H1 (cell line): ENCODE measurements at regions not wholly inside any gene's neighbourhood (a gene's known extent, or its start where the extent isn't known, plus 50 kb on each side); places are given as distances from the start of the nearest gene placed in this dataset.

Experiments used
- CTCF ChIA-PET: fragments of 300-600 bp; sonication (Branson Sonifier 250); formaldehyde crosslinking; loops from one replicate; lab custom pipeline; 2021; ENCODE audit not compliant: partially characterized antibody; lab: Charles Lee
- POLR2A ChIA-PET: fragments of 300-600 bp; sonication (Branson Sonifier 250); formaldehyde crosslinking; loops from one replicate; lab custom pipeline; 2021; ENCODE audit warnings: inconsistent platforms; ENCODE audit not compliant: partially characterized antibody; lab: Charles Lee
- DNase-seq, 2 experiments: peaks; one replicate each; pipeline versions ENCODE4 v3.0.0 to v3.0.0-alpha.2; 2010 to 2022; ENCODE audit warnings: low spot score in 2 of 2, low read depth in 1 of 2, mixed read lengths in 1 of 2
- FAIRE-seq: peaks from 2 replicates; lab custom pipeline; 2011; peaks lifted over from hg19 to GRCh38; lab: Jason Lieb, UNC
- H2AFZ ChIP-seq: 2 replicates; pipeline ENCODE4 v1.8.1; 2012; ENCODE audit warnings: low read length, inconsistent platforms
- H2AK5ac ChIP-seq: 2 replicates; pipeline ENCODE4 v1.6.1; 2013; ENCODE audit warnings: low read depth, low read length
- H2BK120ac ChIP-seq: replicated peaks from 2 replicates; pipeline ENCODE3; 2013; ENCODE audit warnings: low read depth, low read length, inconsistent platforms
- H2BK12ac ChIP-seq: 2 replicates; pipeline ENCODE4 v1.6.1; 2013; ENCODE audit warnings: low read depth, low read length
- H2BK15ac ChIP-seq: 2 replicates; pipeline ENCODE4 v1.6.1; 2013; ENCODE audit warnings: low read length
- H2BK20ac ChIP-seq: 2 replicates; pipeline ENCODE4 v1.6.1; 2013; ENCODE audit warnings: low read length
- H2BK5ac ChIP-seq: 2 replicates; pipeline ENCODE4 v1.6.1; 2013; ENCODE audit warnings: low read depth, low read length
- H3K14ac ChIP-seq: 2 replicates; pipeline ENCODE4 v1.6.1; 2013; ENCODE audit warnings: inconsistent platforms; ENCODE audit not compliant: insufficient read length
- H3K18ac ChIP-seq: 2 replicates; pipeline ENCODE4 v1.6.1; 2013; ENCODE audit warnings: low read length; ENCODE audit errors: extremely low read depth
- H3K23ac ChIP-seq: 2 replicates; pipeline ENCODE4 v1.6.1; 2013; ENCODE audit warnings: inconsistent platforms; ENCODE audit not compliant: insufficient read length
- H3K23me2 ChIP-seq: 2 replicates; pipeline ENCODE4 v1.6.1; 2013; ENCODE audit warnings: low read depth, low read length
- H3K27ac ChIP-seq: 2 replicates; pipeline ENCODE4 v1.6.1; 2011; ENCODE audit warnings: low read depth, low read length, inconsistent platforms
- H3K27me3 ChIP-seq, 4 experiments: replicated peaks in 1 of 4; 1 replicate in 1 of 4; 2 replicates in 3 of 4; pipeline versions ENCODE4 v1.6.1 to v1.8.1; 2011 to 2013; ENCODE audit warnings: low read length in 3 of 4, mild to moderate bottlenecking in 3 of 4, inconsistent platforms in 2 of 4, mixed read lengths in 2 of 4, moderate library complexity in 1 of 4; ENCODE audit not compliant: control insufficient read depth in 3 of 4, insufficient read depth in 3 of 4; ENCODE audit errors: extremely low read depth in 1 of 4
- H3K36me3 ChIP-seq, 4 experiments: 2 replicates each; pipeline versions ENCODE4 v1.6.1 to v1.8.1; 2011 to 2013; ENCODE audit warnings: mild to moderate bottlenecking in 4 of 4, low read length in 3 of 4, moderate library complexity in 2 of 4, control low read depth in 1 of 4, inconsistent platforms in 1 of 4; ENCODE audit not compliant: insufficient read depth in 4 of 4, control insufficient read depth in 2 of 4
- H3K4ac ChIP-seq: replicated peaks from 2 replicates; pipeline ENCODE3; 2013; ENCODE audit warnings: low read length, low read depth, mixed read lengths, inconsistent platforms; ENCODE audit not compliant: insufficient read length
- H3K4me1 ChIP-seq, 4 experiments: replicated peaks in 1 of 4; 1 replicate in 1 of 4; 2 replicates in 3 of 4; pipeline versions ENCODE4 v1.6.1 to v1.8.1; 2011 to 2013; ENCODE audit warnings: low read length in 3 of 4, inconsistent platforms in 2 of 4, mixed read lengths in 1 of 4; ENCODE audit not compliant: insufficient read depth in 4 of 4, control insufficient read depth in 3 of 4
- H3K4me2 ChIP-seq, 2 experiments: 2 replicates each; pipeline versions ENCODE4 v1.6.1 to v1.8.1; 2011 to 2013; ENCODE audit warnings: low read depth in 2 of 2, low read length in 2 of 2, control low read depth in 1 of 2, inconsistent platforms in 1 of 2, mild to moderate bottlenecking in 1 of 2; ENCODE audit not compliant: insufficient read depth in 1 of 2
- H3K4me3 ChIP-seq, 4 experiments: fragments of 200-600, 300-600 bp in 1 of 4; sonication (generic), shearing (Covaris generic), sonication (Bioruptor Twin) in 1 of 4; 2 replicates each; pipeline versions ENCODE4 v1.5.1 to v1.8.1; 2011 to 2016; ENCODE audit warnings: low read length in 4 of 4, low read depth in 3 of 4, control low read depth in 2 of 4, inconsistent platforms in 2 of 4, mild to moderate bottlenecking in 2 of 4, mixed read lengths in 1 of 4, moderate library complexity in 1 of 4; ENCODE audit not compliant: insufficient read depth in 2 of 4; ENCODE audit errors: extremely low read depth in 1 of 4
- H3K56ac ChIP-seq: replicated peaks from 2 replicates; pipeline ENCODE3; 2013; ENCODE audit warnings: low read depth, mild to moderate bottlenecking, mixed read lengths, low read length, inconsistent platforms; ENCODE audit not compliant: insufficient read length
- H3K79me1 ChIP-seq: 2 replicates; pipeline ENCODE4 v1.6.1; 2013; ENCODE audit warnings: low read depth, low read length, control low read depth
- H3K79me2 ChIP-seq, 2 experiments: 2 replicates each; pipeline versions ENCODE4 v1.6.1 to v1.8.1; 2012 to 2013; ENCODE audit warnings: low read length in 2 of 2, mild to moderate bottlenecking in 2 of 2, inconsistent platforms in 1 of 2; ENCODE audit not compliant: insufficient read depth in 2 of 2, control insufficient read depth in 1 of 2
- H3K9ac ChIP-seq, 4 experiments: replicated peaks in 1 of 4; 1 replicate in 1 of 4; 2 replicates in 3 of 4; pipeline versions ENCODE4 v1.6.1 to v1.8.1; 2011 to 2013; ENCODE audit warnings: low read depth in 3 of 4, low read length in 3 of 4, control low read depth in 2 of 4, mild to moderate bottlenecking in 2 of 4, moderate library complexity in 2 of 4, inconsistent platforms in 1 of 4; ENCODE audit errors: extremely low read depth in 1 of 4
- H3K9me3 ChIP-seq, 2 experiments: 2 replicates each; pipeline versions ENCODE4 v1.6.1 to v1.8.1; 2012 to 2013; ENCODE audit warnings: mild to moderate bottlenecking in 2 of 2, moderate library complexity in 2 of 2, control low read depth in 1 of 2, inconsistent platforms in 1 of 2, low read depth in 1 of 2, low read length in 1 of 2, mixed read lengths in 1 of 2; ENCODE audit not compliant: insufficient read depth in 2 of 2
- H4K20me1 ChIP-seq, 2 experiments: replicated peaks in 1 of 2; 2 replicates each; pipeline versions ENCODE3 to v1.8.1; 2011 to 2013; ENCODE audit warnings: inconsistent platforms in 2 of 2, low read length in 2 of 2, mild to moderate bottlenecking in 1 of 2; ENCODE audit not compliant: insufficient read depth in 2 of 2, control insufficient read depth in 1 of 2
- H4K5ac ChIP-seq: 2 replicates; pipeline ENCODE4 v1.6.1; 2013; ENCODE audit warnings: low read length, low read depth, mixed read lengths, inconsistent platforms; ENCODE audit not compliant: insufficient read length
- H4K8ac ChIP-seq: 2 replicates; pipeline ENCODE4 v1.8.0; 2013; ENCODE audit warnings: mild to moderate bottlenecking, moderate library complexity, low read length, inconsistent platforms; ENCODE audit not compliant: insufficient read depth; ENCODE audit errors: extremely low read depth
- H4K91ac ChIP-seq: replicated peaks from 2 replicates; pipeline ENCODE3; 2013; ENCODE audit warnings: low read length, mixed read lengths, inconsistent platforms; ENCODE audit not compliant: insufficient read length
- WGBS, 2 experiments: shearing (Covaris generic) in 1 of 2; methylation state at CpG; one replicate each; pipeline versions ENCODE4 v1.1.6 to v1.1.7; 2013 to 2015; ENCODE audit warnings: low lambda C conversion rate in 2 of 2, mixed read lengths in 2 of 2, inconsistent platforms in 1 of 2, low coverage in 1 of 2, missing lambda C conversion rate in 1 of 2; ENCODE audit not compliant: insufficient replicate concordance in 2 of 2, insufficient coverage in 1 of 2, insufficient read length in 1 of 2; ENCODE audit errors: extremely low coverage in 1 of 2, missing lambda C conversion rate in 1 of 2; 5-methylcytosine and 5-hydroxymethylcytosine counted together
- TF ChIP-seq, protein P1 (sequence below): IDR thresholded peaks from 2 replicates; pipeline ENCODE4 v1.6.1; 2012; ENCODE audit warnings: inconsistent platforms

DNA sequence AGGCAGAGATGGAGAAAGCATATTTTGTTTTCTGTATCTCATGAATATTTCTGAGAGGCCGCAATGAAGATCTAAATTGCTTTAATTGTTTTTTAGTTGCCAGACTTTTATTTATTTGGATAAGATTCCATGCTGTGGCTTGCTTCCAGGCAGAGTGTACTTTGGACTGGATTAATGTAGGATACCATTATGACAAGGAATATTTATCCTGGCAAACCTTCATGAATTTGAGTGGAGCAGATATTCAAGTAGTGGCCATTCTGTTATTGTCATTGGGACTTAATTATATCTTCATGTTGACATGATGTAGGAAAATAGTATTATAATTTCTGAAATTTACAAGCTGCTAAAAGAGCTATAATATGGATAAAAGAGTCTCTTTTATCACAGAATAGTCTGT is 182.9 kb downstream of the C4orf33 start:
- no peak overlapping the region for H4K91ac ChIP-seq
- no peak overlapping the region for H2BK12ac ChIP-seq
- no peak overlapping the region for H2BK120ac ChIP-seq
- no peak overlapping the region for H4K5ac ChIP-seq
- no peak overlapping the region for H3K4me3 ChIP-seq
- H3K23me2 ChIP-seq: no peaks in the 10 kb centered on the region
- no peak overlapping the region for H2BK5ac ChIP-seq
- no peaks in the 10 kb centered on the region for H3K27me3 ChIP-seq
- no peaks in the 10 kb centered on the region for H3K9me3 ChIP-seq
- POLR2A ChIA-PET: no interaction called here
- H3K18ac ChIP-seq: no peak overlapping the region
- no peaks in the 10 kb centered on the region for H4K20me1 ChIP-seq
- DNase-seq (no peak), FAIRE-seq (no peak)
- H2BK20ac ChIP-seq: no peak overlapping the region
- no peak overlapping the region for H2AK5ac ChIP-seq
- no peak overlapping the region for H3K4me2 ChIP-seq
- no peaks in the 10 kb centered on the region for H3K79me2 ChIP-seq
- CTCF ChIA-PET: no interaction called here
- no peaks in the 10 kb centered on the region for H3K4me1 ChIP-seq
- H3K27ac ChIP-seq: no peak overlapping the region
- H3K79me1 ChIP-seq: no peaks in the 10 kb centered on the region
- no peak overlapping the region for H3K9ac ChIP-seq
- H3K4ac ChIP-seq: no peak overlapping the region
- no peak overlapping the region for H2AFZ ChIP-seq
- H2BK15ac ChIP-seq: no peak overlapping the region
- H3K14ac ChIP-seq: no peak overlapping the region
- WGBS, 2 experiments: 33% methylated on average over 1 of the region's 1 CpG; no CpG with 5 or more reads in 1 of the 2 experiments
- no peak overlapping the region for H3K56ac ChIP-seq
- no peak overlapping the region for H3K23ac ChIP-seq
- no peaks in the 10 kb centered on the region for H3K36me3 ChIP-seq
- no peak overlapping the region for H4K8ac ChIP-seq
- TF ChIP-seq, protein P1, sequence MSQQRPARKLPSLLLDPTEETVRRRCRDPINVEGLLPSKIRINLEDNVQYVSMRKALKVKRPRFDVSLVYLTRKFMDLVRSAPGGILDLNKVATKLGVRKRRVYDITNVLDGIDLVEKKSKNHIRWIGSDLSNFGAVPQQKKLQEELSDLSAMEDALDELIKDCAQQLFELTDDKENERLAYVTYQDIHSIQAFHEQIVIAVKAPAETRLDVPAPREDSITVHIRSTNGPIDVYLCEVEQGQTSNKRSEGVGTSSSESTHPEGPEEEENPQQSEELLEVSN: no peak
